ENCODE measurements at regions not wholly inside any gene's neighbourhood (a gene's known extent, or its start where the extent isn't known, plus 50 kb on each side); places are given as distances from the start of the nearest gene placed in this dataset.

DNA sequence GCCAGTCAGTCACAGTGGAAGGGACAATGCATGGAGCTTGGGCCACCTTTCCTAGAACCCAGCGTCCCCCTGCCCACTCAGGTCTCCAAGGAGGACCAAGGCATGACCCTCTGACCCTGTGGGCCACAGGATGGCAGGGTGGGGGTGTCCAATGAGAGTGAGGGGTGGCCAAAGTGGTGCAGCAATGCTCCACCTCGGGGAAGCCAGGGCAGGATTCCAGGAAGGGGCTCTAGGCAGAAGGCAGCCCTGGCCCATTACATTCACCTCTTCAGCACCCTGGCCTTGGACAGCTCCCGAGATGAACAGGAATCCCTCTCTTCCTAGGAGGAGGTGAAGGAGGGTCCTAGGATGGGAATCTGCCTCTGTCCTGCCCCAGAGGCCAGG lies 597.5 kb downstream of the BRD1 start:
- no peaks in the 10 kb centered on the region for H3K27me3 ChIP-seq (ENCODE audit: insufficient read depth, low read length)

DNA sequence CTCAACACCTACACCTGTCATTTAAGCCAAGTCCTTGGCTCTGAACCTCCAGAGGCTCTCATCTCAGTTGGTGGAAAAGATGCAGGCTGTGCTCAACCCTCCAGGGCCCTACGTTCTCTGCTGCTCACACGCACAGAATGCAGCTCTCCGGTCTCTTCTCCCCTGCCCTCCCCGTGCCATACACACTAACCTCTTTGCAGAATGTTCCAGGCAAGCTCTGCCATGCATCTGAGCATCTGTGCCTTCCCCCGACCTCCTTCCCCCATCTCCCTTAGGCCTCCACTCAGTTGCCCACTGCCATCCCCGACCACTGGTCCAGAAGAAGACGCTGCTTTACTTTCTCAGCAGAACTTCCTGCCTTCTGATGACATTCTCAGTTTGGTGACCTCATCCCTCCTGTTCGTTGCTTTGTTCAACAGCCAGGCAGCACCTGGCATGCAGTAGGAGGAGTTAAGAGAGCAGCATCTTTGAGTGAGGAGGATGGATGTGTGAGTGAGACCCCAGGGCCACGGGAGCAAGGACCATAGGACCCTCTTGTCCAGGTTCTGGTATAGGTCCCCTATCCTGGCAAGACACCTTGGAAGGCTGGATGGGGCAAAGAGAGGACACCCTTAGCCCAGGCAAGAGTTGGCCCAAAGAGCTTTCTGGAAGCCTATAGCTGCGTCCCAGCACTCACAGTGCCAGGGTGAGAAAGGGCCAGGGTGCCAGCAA lies 598.0 kb downstream of the BRD1 start:
- Histone ChIP-seq H3K27me3 (ENCODE audit: insufficient read depth, low read length) (no peaks in the 10 kb centered on the region), H3K4me3 (ENCODE audit: low read length) (no peak overlapping the region), H3K4me1 (ENCODE audit: insufficient read depth, low read length) (no peaks in the 10 kb centered on the region), H3K9me3 (ENCODE audit: low read depth, low read length) (no peaks in the 10 kb centered on the region)

More for the DNA sequence above, 597.5 kb downstream of the BRD1 start:
- Histone ChIP-seq H3K9me3 (ENCODE audit: low read depth, low read length) (no peaks in the 10 kb centered on the region), H3K4me1 (ENCODE audit: insufficient read depth, low read length) (no peaks in the 10 kb centered on the region), H3K4me3 (ENCODE audit: low read length) (no peak overlapping the region)

DNA sequence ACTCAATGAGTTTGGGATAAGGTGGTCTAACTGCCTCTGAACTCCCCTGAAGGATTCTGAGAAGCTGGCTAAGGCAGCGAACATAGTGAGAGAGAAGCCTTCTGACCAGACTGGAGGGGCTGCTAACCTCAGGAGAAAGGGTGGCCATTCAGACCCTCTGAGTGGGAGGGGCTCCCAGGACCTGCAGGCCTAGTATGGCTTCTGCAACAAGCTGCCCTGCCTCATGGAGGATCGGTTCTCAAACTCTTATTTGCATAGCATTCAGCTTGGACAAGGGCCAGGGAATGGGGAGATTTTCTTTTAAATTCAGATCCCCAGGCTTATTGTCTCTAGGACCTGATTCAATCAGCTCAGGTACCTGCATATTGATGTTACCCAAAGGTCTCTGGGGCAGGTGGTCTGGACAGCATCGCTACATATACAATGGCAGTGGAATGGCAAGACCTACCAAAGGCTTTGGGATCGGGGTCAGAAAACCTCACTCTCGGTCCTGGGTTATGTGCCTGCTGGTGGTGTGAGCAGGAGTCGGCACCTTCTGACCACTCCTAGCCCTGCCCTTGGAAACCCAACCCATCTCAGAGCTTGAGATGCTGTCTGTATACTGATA lies 599.1 kb downstream of the BRD1 start:
- Histone ChIP-seq H3K9me3 (ENCODE audit: low read depth, low read length) (no peaks in the 10 kb centered on the region), H3K4me1 (ENCODE audit: insufficient read depth, low read length) (no peaks in the 10 kb centered on the region), H3K27me3 (ENCODE audit: insufficient read depth, low read length) (no peaks in the 10 kb centered on the region), H3K4me3 (ENCODE audit: low read length) (no peak overlapping the region)

DNA sequence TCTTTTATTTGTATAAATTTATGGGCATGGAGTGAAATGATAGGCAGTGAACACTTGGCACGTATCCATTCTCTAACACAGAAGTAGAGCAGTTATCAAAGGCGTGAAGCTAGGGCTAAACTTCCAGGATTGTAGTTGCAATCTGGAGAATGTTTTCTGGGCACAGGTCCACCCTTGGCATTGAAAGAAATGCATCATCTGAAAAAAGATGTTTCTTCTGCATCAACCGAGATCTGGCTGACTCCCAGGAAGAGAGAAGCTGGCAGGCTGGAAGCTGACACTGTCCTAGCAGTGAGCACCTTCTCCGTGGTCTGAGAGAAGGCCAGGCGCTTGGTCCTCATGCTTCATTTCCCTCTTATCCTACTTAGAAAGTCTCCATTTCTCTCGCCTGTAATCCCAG lies 600.0 kb downstream of the BRD1 start:
- Histone ChIP-seq H3K4me1 (ENCODE audit: insufficient read depth, low read length) (no peaks in the 10 kb centered on the region), H3K4me3 (ENCODE audit: low read length) (no peak overlapping the region), H3K9me3 (ENCODE audit: low read depth, low read length) (no peaks in the 10 kb centered on the region), H3K27me3 (ENCODE audit: insufficient read depth, low read length) (no peaks in the 10 kb centered on the region)

DNA sequence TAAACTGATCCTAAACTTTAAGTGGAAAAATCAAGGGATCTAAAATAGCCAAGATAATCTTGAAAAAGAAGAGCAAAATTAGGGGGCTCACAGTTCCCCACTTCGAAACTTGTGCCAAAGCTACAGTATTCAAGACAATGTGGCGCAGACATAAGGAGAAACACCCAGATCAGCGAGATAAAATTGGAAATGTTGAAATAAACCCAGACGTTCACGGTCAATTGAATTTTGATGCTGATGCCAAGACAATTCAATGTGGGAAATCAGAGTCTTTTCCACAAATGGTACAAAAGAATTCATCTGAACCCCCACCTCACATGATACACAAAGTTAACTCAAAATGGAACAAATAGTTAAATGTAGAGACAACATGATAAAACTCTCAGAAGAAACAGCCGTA lies 601.6 kb downstream of the BRD1 start:
- no peaks in the 10 kb centered on the region for H3K9me3 ChIP-seq (ENCODE audit: low read depth, low read length)
- no peaks in the 10 kb centered on the region for H3K27me3 ChIP-seq (ENCODE audit: insufficient read depth, low read length)
- no peaks in the 10 kb centered on the region for H3K4me1 ChIP-seq (ENCODE audit: insufficient read depth, low read length)
- H3K4me3 ChIP-seq (ENCODE audit: low read length), result no peak overlapping the region

DNA sequence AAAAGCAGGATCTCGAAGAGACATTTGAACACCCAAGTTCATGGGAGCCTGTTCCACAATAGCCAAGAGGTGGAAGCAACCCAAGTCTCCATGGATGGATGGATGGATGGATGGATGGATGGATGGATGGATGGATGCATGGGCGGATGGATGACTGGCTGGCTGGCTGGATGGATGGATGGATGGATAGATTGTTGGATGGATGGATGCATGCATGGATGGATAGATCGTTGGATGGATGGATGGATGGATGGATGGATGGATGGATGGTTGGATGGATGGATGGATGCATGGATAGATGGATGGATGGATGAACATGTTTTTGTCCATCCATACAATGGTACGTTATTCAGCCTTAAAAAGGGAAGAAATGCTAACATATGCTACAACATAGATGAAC lies 603.4 kb downstream of the BRD1 start:
- Histone ChIP-seq H3K4me3 (ENCODE audit: low read length) (no peak overlapping the region), H3K4me1 (ENCODE audit: insufficient read depth, low read length) (no peaks in the 10 kb centered on the region), H3K9me3 (ENCODE audit: low read depth, low read length) (no peaks in the 10 kb centered on the region), H3K27me3 (ENCODE audit: insufficient read depth, low read length) (no peaks in the 10 kb centered on the region)

DNA sequence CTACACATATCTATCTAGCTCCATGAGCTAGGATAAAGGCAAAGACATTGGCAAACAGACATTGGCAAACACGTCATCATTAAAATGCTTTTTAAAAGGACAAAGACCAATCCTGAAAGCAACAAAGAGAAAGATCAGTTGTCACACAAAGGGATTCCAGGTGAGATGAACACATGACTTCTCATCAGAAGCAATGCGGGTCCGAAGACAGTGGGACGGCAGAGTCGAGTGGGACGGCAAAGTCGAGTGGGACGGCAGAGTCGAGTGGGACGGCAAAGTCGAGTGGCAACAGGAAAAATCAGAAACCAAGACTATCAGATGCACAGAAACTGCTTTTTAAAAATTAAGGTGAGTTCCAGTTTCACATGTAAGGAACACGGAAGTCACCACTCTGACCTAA lies 609.5 kb downstream of the BRD1 start:
- no peaks in the 10 kb centered on the region for H3K4me1 ChIP-seq (ENCODE audit: insufficient read depth, low read length)
- no peaks in the 10 kb centered on the region for H3K27me3 ChIP-seq (ENCODE audit: insufficient read depth, low read length)
- no peak overlapping the region for H3K4me3 ChIP-seq (ENCODE audit: low read length)
- peaks cover 8% of the 10 kb centered on the region for H3K9me3 ChIP-seq (ENCODE audit: low read depth, low read length)

DNA sequence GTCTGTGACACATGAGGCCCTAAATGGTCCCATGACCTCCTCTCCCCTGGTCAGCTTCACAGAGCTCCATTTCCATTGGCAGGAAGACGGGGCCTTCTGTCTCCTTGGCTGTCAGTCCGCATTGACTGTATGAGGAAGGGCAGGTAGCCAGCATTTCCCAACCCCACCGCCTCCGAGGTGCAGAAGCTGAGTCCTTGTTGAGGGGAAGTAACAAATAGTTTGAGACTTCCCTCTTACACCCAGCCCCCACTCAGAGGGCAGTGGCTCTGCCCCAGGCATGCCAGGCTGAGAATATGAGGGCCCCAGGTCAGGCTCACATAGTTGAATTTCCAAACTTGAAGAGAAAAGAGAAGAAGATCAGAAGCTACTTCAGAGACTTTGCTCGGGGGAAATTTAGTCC lies 611.1 kb downstream of the BRD1 start:
- Histone ChIP-seq H3K4me1 (ENCODE audit: insufficient read depth, low read length) (no peaks in the 10 kb centered on the region), H3K27me3 (ENCODE audit: insufficient read depth, low read length) (no peaks in the 10 kb centered on the region), H3K4me3 (ENCODE audit: low read length) (no peak overlapping the region), H3K9me3 (ENCODE audit: low read depth, low read length) (peaks cover 8% of the 10 kb centered on the region)

DNA sequence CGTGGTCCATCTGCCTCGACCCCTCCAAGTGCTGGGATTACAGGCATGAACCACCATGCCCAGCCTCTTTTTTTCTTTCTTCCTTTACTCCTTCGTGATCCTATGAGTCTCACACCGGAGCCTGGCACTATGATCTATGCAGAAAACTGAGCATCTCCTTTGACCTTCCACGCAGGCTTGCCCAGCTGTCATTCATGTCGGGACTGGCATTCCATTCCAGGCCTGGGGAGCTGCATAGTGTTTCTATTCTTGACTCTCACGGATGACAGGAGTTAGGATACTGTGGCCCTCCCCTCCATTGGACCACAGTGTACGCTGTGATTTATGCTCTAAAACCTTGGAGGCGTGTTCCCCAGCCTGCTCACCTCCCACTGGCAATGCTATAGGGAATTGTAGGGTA lies 611.8 kb downstream of the BRD1 start:
- Histone ChIP-seq H3K4me1 (ENCODE audit: insufficient read depth, low read length) (no peaks in the 10 kb centered on the region), H3K27me3 (ENCODE audit: insufficient read depth, low read length) (no peaks in the 10 kb centered on the region), H3K9me3 (ENCODE audit: low read depth, low read length) (peaks cover 8% of the 10 kb centered on the region), H3K4me3 (ENCODE audit: low read length) (no peak overlapping the region)

DNA sequence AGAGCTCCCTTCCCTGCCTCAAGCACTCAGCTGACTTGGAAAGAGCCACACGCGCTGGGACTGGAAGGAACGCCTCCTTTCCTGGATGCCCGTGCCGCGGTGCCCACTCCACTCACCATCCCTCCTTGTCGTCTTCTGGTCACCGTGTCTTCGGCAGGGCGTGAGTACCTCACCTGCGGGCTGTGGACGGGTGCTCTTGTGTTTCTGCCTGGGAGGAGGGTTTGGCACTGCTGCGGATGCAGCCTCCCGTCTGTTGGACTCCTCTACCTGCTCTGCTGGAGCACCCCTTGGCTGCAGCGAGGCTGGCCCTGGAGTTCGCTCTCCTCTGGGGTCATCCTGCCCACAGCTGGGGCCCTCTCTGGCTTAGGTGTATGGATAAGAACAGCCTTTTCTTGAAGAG lies 612.7 kb downstream of the BRD1 start:
- H3K4me1 ChIP-seq (ENCODE audit: insufficient read depth, low read length), result no peaks in the 10 kb centered on the region
- peaks cover 8% of the 10 kb centered on the region for H3K9me3 ChIP-seq (ENCODE audit: low read depth, low read length)
- no peaks in the 10 kb centered on the region for H3K27me3 ChIP-seq (ENCODE audit: insufficient read depth, low read length)
- H3K4me3 ChIP-seq (ENCODE audit: low read length), result no peak overlapping the region

DNA sequence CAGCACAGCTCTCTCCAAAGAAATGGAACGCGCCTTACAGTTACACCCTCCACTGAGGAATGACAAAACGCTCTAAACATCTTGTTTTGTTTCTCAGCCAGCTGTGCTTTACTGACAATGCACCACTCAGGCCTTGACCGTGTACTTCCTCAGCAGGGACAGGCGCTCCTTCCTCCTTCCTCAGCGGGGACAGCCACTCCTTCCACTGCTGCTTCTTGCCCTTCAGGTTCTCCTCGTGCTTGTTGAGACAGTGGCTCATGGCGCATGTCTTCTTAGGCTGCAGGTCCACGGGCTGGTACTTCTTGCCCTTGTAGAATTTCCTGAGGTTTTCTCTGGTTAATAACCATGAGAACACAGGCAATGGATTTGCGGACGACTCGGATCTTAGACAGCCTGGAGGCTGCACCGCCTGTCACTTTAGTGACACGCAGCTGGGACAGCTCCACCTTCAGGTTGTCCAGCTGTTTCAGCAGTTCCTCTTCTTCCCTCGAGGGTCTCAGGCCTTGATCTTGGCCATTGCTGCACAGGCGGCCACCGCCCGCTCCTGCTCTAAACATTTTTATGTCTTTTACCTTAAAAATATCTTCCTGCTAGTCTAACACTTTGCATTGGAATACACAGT lies 613.8 kb downstream of the BRD1 start:
- H3K4me3 ChIP-seq (ENCODE audit: low read length), result no peak overlapping the region
- no peaks in the 10 kb centered on the region for H3K27me3 ChIP-seq (ENCODE audit: insufficient read depth, low read length)

DNA sequence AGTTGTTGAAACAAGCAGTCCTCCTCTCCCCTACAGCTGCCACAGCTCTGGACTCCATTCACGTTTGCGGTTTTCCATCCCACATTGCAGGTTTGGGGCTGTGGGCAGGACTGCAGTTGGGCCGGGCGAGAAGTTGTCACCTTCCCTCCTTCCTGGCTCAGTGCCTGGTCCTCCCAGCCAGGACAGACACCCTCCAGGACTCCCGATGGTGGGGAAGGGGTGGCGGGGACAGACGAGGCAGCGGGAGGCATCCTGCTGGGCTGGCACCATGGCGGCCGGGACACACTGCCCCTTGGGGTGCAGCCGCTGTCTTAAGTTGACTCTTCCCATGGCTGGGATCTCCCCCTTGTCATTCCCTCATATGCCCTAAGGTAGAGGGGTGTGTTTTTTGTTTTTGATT lies 615.2 kb downstream of the BRD1 start:
- H3K4me3 ChIP-seq (ENCODE audit: low read length), result no peak overlapping the region
- peaks cover under 1% of the 10 kb centered on the region for H3K9me3 ChIP-seq (ENCODE audit: low read depth, low read length)
- no peaks in the 10 kb centered on the region for H3K27me3 ChIP-seq (ENCODE audit: insufficient read depth, low read length)
- H3K4me1 ChIP-seq (ENCODE audit: insufficient read depth, low read length), result no peaks in the 10 kb centered on the region

More for the DNA sequence above, 613.8 kb downstream of the BRD1 start:
- Histone ChIP-seq H3K4me1 (ENCODE audit: insufficient read depth, low read length) (no peaks in the 10 kb centered on the region), H3K9me3 (ENCODE audit: low read depth, low read length) (peaks cover 8% of the 10 kb centered on the region)

DNA sequence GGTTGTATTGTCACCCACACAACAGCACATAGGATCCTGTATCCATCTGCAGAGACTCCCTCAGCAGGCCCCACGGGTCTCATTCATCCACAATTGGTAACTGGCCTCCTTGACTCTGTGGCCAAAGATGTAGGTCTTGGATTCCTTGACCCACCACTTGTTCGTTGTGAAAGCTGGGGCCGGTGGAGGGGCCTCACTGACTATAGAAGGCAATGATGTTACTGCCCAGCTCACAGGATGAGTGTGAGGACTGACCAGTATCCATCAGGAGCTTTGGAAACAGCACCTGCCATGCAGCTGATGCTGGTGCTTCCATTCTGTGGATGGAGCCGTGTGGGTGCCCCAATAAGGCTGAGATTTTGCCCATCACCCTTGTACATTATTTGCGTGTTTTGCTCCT lies 615.7 kb downstream of the BRD1 start:
- no peaks in the 10 kb centered on the region for H3K9me3 ChIP-seq (ENCODE audit: low read depth, low read length)

DNA sequence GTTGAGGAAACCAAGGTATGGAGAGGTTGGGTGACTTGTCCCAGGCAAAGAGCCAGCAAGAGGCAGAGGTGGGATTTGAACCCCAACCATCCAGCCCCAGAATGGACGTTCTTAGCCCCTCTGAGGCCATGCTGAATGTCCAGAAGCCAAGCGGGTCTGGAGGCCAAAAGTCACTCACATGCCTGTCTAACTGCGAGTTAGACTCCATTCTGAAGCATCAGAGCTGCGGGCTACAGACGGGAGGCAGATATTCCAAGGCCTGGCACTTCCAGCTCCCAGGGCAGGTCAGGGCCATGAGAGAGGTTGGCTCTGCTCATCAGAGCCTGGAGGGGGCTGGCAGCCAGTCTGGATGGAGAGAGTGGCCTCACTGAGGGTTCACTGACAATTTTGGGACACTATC lies 616.5 kb downstream of the BRD1 start:
- Histone ChIP-seq H3K9me3 (ENCODE audit: low read depth, low read length) (no peaks in the 10 kb centered on the region), H3K4me3 (ENCODE audit: low read length) (no peak overlapping the region)

More for the DNA sequence above, 615.7 kb downstream of the BRD1 start:
- H3K27me3 ChIP-seq (ENCODE audit: insufficient read depth, low read length), result no peaks in the 10 kb centered on the region
- H3K4me1 ChIP-seq (ENCODE audit: insufficient read depth, low read length), result no peaks in the 10 kb centered on the region
- no peak overlapping the region for H3K4me3 ChIP-seq (ENCODE audit: low read length)

DNA sequence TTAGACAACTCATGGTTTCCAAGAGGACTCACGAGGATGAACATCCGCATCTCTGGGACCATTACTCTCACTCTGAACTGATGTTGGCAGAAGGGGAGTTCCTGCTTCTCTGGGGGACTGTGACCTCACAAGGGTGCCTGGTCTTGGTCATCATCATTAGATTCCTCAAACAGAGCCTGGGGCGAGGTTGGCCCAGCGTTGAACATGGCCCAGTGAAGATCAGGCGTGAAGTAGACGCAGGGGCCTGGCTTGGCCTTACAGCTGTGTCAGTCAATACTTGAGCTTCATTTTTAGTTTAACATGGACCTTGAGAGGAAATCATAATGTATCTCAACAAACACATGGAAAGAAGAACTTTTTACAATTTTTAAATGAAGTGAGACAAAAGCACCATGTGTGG lies 617.1 kb downstream of the BRD1 start:
- Histone ChIP-seq H3K27me3 (ENCODE audit: insufficient read depth, low read length) (no peaks in the 10 kb centered on the region), H3K9me3 (ENCODE audit: low read depth, low read length) (no peaks in the 10 kb centered on the region), H3K4me3 (ENCODE audit: low read length) (no peak overlapping the region), H3K4me1 (ENCODE audit: insufficient read depth, low read length) (no peaks in the 10 kb centered on the region)

More for the DNA sequence above, 616.5 kb downstream of the BRD1 start:
- H3K27me3 ChIP-seq (ENCODE audit: insufficient read depth, low read length), result no peaks in the 10 kb centered on the region
- H3K4me1 ChIP-seq (ENCODE audit: insufficient read depth, low read length), result no peaks in the 10 kb centered on the region

Measured in mononuclear cell (primary cell).